ENCODE measurements at regions not wholly inside any gene's neighbourhood (a gene's known extent, or its start where the extent isn't known, plus 50 kb on each side); places are given as distances from the start of the nearest gene placed in this dataset.
A peak's percentile ranks its signal among the peaks of the same experiment; 100 is the strongest.
"Not testable (repeated sequence)": the region's sequence is repeated elsewhere in the genome, so short reads cannot be mapped to it uniquely, and the experiment has no call there.

DNA sequence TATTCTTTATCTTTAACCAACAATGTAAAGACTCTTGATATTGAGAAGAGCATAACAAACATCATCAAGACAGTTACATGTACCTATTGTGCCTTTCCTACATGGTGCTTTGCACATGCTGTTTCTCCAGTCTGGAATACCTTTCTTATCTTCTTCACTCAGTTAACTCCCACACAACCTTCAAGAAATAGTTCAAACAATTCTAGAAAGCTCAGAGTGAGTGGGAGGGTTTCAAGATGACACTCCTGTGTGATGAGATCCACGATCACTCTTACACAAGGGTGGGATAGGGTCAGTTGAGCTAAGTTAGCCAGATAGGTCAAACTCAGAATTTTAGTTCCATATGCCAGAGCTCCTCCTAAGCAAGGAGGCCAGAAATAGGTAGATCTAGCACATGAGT lies 915.5 kb downstream of the NR2F1-AS1 start:
- DNase-seq, result no peak

- DNase-seq, result no peak
Observed at GRCh38 chr5:92662741-92663140, 918.3 kb downstream of the NR2F1-AS1 start.

DNA sequence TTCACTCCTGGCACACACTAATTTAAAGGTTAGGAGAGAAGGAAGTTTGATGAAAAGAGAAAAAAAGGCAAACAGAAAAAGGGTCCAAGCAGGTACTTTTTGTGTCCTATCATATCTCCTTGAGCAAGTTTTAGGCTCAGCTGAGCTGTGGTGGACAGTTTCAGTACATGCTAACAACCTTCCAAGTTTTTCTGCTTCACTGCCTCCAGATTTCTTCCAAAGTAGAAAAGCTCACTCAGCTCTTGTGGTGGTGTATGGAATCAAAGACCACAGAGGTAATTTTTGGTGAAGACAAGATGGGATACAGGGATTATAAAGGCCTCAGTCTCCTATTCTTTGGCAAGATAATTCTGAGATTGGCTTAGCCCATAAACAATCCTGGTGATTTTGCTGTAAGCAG lies 921.8 kb downstream of the NR2F1-AS1 start:
- no peak for DNase-seq

DNA sequence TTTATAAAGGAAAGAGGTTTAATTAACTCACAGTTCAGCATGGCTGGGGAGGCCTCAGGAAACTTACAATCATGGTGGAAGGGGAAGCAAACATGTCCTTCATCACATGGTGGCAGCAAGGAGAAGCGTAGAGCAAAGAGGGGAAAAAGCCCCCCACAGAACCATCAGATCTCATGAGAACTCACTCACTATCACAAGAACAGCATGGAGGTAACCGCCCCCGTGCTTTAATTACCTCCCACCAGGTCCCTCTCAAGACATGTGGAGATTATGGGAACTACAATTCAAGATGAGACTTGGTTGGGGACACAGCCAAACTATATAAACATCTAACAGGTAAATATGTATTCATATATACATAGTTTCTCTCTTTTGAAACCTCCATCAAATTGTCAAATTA lies 926.4 kb downstream of the NR2F1-AS1 start:
- not testable (repeated sequence) for DNase-seq

DNA sequence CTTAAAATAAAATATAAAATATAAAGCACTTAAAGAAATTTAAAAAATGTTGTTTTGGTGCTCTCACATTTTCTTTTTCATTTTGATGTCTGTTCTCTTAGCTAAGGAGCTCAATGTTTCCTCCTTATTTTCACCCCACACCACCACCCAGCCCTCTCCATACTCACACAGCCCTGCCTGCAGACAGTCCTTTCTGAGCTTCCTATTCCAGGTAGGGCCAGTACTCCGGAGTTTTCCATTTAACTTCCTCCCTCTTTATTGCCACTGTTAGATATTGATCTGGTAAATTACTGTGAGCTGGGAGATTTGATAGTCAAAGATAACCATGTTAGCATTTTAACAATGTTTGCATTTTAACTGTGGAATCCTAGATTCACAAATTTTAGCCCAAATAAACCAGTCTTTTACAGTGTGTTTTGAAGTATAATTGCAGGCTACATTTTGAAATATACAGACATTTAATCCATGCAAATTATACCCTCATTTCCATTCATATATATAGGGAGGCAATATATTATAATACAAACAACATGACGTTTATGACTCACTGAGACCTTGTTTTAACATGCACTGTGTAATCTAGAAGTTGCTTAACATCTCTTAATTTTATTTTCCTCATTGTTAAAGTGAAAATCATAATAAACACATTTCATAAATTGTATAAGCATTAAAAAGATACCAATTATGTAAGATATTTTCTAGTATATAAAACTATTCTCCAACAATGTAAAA lies 927.1 kb downstream of the NR2F1-AS1 start:
- DNase-seq, result no peak

DNA sequence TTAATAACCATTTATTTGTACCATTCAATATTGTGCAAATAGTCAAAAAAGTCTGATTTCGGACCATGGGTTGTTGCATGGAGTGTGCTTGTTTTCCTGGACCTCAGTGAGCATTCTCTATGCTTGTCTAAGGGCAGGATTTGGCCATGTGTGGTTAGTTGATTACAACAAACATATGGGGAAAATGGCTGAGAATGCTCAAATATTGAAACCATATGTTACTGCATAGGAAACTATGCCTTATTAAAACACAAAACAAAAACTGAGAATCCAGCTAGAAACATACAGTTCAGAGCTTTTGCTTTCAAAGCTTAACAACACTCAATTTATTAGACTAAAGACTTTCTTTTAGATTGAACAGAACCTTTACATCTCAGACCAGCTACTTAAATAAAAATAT lies 928.3 kb downstream of the NR2F1-AS1 start:
- DNase-seq, result no peak

DNA sequence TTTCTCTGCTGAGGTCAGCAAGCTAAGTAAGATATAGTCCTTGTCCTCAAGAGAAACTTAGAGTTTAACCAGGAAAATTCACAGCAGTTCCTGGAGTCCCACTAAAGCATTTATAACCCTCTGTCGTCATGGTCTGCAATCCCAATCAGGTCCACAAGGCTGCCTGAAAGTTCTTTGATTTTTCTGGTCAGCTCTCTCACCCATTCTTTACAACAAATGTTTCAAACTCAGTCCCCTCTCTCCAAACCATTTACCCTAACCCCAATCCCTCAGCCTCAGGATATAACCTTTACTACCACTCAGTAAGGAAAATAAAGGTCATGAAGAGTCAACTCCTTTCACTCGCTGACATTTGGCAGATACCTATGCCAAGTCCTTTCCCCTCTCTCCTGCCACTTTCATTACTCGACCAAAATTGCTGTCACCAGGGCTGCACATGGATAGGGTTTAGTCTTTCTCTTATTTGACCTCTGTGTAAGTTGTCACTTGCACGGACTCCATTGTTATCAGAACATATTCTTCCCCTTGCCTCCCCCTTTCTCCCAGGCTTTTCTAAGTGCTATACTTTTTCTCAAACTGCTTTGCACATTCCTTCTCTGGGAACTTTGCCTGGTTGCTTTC lies 936.6 kb downstream of the NR2F1-AS1 start:
- DNase-seq, result no peak

DNA sequence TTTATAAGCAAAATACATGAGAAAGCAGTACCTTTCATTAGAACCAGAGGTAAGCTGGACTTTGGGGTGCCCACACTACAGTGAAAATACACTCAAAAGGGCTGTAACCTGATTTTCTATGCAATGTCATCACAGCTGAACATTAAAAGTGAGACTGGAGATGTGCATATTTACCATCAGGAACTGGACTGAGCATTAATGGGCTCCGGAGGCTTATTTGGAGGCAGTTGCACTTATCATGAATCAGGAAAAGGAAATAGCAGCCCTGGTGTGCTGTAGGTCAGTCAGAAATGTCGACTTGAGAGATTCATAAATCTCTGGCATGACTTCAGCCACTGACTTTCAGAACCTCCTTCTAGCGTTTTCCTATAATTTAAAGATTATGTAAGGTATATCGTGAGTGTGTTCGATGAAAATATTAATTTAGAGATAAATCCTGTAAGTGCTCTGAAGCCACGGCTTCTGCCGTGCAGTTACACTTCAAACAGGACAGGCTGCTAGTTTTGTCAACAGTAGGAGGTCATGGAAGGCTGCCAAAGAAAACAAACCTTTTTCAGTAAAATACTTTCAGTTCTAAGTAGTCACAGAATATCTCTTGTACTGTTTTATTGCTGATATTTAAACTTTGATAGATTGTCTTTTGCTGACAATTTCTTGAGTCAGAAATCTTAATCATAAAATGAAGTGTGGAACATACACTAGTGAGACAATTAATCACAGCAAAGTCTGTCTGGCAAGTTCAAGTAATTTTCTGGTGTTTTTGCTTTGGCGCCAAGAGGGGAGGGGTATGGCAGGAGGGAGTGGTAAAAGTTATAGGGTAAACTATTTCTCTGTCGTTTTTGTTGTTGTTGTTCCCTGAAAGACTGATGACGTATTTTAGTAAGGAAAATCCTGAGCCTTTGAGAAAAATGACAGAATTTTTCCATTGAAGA lies 939.7 kb downstream of the NR2F1-AS1 start:
- peak; percentile 36 for DNase-seq

GRCh38 chr5:92640340-92640739 lies 940.7 kb downstream of the NR2F1-AS1 start:
- DNase-seq, result no peak

DNA sequence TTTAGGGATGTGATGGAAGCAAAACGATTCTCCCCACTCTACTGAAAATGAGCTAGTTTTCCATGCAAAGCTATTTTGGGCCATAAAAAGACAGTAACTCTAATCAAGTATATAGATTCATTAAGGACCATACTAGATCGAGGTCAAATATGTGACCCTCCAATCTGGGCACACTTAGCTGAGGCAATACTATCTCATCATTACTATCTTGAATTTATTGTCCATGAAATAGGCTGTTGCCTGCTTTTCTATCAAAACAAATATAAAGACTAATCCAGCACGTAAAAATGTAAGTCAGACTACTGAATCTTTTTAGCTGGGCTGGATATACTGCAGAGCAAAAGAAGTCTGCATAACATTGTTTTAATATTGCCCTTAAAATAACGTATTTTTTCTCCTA lies 943.1 kb downstream of the NR2F1-AS1 start:
- DNase-seq, result no peak

GRCh38 chr5:92637247-92637646 lies 943.8 kb downstream of the NR2F1-AS1 start:
- no peak for DNase-seq

DNA sequence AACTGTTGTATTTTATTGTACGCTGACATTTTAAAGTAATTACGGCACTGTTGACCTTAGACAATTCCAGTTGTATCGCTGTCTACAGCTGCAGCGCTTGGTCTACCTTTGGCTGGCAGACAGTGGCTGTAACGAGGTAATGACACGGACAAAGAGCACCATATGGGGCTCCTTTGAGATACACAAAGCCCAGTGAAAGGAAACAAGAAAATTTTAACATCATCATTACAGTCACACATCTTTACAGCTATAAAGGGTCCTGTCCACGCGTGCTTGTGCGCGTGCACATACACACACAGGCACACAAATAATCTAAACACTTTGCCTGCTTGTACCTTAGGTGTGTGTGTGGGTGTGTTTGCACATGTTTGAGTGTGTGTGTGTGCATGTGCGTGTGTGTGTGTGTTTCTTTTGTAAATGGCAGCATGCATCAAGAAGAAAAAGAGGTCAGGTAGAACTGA lies 946.0 kb downstream of the NR2F1-AS1 start:
- DNase-seq, result no peak

- no peak for DNase-seq
Observed at GRCh38 chr5:92633875-92634487, 947.0 kb downstream of the NR2F1-AS1 start.

DNA sequence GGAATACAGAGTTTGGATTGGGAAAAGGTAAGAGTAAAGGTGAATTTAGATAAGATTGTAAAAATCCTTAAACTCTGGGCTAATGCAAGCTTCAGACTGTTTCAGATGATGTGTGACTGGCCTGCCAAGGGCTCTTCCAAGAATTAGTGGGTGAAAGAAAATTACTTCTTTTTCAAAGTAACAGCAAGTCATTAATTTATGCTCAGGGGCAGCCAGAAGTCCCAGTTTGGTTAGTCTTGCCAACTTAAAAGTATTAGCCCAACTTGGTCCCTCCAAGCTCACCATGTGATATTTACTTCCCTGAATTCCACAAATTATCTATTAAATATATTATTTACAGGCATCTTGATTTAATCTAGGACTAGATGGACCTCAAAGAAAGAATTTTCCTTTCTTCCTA lies 947.8 kb downstream of the NR2F1-AS1 start:
- no peak for DNase-seq

DNA sequence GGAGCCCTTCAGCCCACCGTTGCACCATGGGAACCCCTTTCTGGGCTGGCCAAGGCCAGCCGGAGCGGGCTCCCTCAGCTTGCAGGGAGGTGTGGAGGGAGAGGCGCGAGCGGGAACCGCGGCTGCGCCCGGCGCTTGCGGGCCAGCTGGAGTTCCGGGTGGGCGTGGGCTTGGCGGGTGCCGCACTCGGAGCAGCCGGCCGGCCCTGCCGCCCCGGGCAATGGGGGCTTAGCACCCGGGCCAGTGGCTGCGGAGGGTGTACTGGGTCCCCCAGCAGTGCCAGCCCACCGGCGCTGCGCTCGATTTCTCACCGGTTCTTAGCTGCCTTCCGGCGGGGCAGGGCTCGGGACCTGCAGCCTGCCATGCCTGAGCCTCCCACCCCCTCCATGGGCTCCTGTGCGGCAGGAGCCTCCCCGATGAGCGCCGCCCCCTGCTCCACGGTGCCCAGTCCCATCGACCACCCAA lies 949.8 kb downstream of the NR2F1-AS1 start:
- not testable (repeated sequence) for DNase-seq

GRCh38 chr5:92629574-92629973 lies 951.4 kb downstream of the NR2F1-AS1 start:
- DNase-seq, result no peak

DNA sequence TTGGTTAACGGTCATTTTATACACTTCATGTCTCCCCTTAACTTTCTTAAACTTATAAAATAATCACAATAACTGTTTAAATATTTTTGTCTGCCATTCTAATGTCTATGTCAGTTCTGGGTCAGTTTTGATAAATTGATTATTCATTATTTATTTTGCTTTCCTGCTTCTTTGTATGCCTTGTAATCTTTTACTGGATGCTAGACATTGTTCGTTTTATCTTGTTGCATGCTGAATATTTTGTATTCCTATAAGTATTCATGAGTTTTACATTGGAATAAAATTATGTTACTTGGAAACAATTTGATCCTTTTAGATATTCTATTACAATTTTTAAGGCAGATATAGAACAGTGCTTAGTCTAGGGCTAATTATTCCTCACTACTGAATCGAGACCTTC lies 952.0 kb downstream of the NR2F1-AS1 start:
- no peak for DNase-seq

GRCh38 chr5:92627186-92627585 lies 953.8 kb downstream of the NR2F1-AS1 start:
- DNase-seq, result no peak

DNA sequence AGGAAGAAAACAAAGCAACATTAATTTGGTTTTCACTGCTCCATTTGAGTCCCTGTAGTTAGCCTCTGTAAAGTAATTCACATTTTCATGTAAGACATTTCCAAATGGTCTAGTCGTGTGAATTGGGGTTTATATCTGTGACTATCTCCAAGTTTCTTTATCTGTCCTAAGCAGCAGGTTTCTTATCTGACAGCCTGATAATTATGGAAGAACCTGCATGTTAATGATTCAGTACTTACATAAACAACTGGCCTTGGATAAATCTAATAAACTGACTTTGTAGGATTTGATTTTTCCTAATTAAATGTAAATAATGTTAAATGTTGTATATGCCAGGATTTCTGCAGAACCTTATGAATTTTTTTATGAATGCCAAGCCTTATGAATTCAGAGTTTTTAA lies 964.9 kb downstream of the NR2F1-AS1 start:
- DNase-seq, result no peak

DNA sequence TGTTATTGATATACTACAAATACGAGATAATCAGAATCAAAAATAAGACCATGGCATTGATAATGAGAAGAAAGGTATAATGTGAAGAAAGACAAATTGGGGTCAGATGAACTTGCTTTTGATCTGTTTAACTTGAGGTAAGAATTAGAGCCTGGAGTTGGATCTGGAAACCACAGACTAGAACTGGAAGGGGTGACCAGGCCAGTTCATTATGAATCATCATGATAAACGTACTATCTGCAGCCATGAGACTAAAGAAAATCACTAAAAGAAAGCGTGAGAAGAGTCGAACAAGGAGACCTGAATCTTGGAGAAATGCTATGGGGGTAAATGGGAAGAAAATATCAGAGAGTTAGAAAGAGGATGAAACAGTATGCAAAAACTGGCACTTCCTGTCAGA lies 967.5 kb downstream of the NR2F1-AS1 start:
- DNase-seq, result no peak

GRCh38 chr5:92610435-92610834 lies 970.6 kb downstream of the NR2F1-AS1 start:
- not testable (repeated sequence) for DNase-seq

DNA sequence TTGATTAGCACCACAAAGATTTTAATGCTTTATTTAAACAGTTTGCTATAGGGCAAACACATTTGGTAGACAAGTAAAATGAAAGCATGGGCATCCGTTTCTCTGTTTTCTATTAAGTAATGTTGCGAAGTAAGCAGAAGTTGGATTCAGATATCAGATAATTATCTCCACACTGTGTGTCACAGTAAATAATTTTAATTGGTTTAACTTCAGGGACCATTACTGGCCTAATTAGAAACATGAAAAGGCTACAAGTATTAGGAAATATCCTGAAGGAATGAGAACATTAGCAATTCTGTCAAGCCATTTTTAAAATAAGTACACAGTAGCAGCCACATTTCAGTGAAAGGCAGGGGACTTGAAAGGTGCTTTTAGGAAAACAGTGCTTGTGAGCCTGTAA lies 975.4 kb downstream of the NR2F1-AS1 start:
- DNase-seq, result no peak

GRCh38 chr5:92599217-92599810 lies 981.7 kb downstream of the NR2F1-AS1 start:
- DNase-seq, result no peak
